GM12892 (cell line): ENCODE measurements at regions not wholly inside any gene's neighbourhood (a gene's known extent, or its start where the extent isn't known, plus 50 kb on each side); places are given as distances from the start of the nearest gene placed in this dataset.

Experiments
- POLR2A ChIP-seq: IDR thresholded peaks from 2 replicates; pipeline ENCODE4 v1.6.1; 2011; ENCODE audit warnings: low read depth, low read length, control low read depth
- TAF1 ChIP-seq: IDR thresholded peaks from 2 replicates; pipeline ENCODE4 v1.6.1; 2011; ENCODE audit warnings: low read depth, mild to moderate bottlenecking, control low read depth, low read length, borderline replicate concordance

DNA sequence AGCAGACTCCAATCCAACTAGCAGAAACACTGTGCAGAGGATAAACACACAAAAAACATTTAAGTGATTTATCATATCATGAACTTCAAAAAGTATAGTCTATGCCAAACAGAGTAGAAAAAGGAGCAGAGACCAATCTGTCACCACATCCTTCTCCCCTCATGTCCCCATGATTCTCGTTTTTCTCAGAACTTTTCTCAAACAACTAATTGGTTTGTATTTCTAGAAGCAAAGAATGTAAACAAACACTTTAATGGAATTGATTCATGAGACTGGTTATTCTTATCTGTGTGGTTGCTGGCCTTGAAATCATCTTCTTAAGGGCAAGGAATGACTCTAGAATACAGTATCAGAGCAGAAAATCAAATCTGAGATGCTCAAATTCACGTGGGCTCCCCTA lies 294.2 kb upstream of the THBS1 start:
- TF ChIP-seq POLR2A (no peak), TAF1 (no peak)
